ENCODE measurements at regions not wholly inside any gene's neighbourhood (a gene's known extent, or its start where the extent isn't known, plus 50 kb on each side); places are given as distances from the start of the nearest gene placed in this dataset.

GRCh38 chr16:85562093-85562786, 50.9 kb upstream of the GSE1 start:
- DNase-seq (ENCODE audit: low spot score), result no peak

DNA sequence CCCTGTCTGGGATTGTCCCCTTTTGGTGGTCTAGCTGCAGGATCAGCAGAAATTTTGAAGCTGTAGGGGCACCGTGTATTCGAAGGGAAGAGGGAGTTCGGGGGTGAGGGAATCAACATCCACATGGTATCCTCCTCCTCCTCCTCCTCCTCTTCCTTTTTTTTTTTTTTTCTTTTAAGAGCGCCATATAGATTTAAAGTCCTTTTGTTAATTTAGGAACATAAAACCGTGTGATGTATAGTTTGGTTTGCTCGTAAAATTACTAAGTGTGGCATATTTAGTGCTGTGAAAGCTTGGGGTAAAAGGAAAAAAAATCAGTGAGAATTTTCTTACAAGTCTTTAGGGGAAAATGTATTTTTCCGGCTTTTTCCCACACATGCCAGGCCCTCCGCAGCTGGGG, 50.1 kb upstream of the GSE1 start:
- no peak for DNase-seq (ENCODE audit: low spot score)

All from kidney tubule cell (primary cell).